Fibroblast of mammary gland (primary cell): ENCODE measurements at regions not wholly inside any gene's neighbourhood (a gene's known extent, or its start where the extent isn't known, plus 50 kb on each side); places are given as distances from the start of the nearest gene placed in this dataset.
A peak's percentile ranks its signal among the peaks of the same experiment; 100 is the strongest.

Experiments
- DNase-seq: peaks from one replicate; pipeline ENCODE4 v3.0.0-alpha.2; 2010; ENCODE audit warnings: low read depth
- H3K4me3 ChIP-seq: 2 replicates; pipeline ENCODE4 v1.5.1; 2011; ENCODE audit warnings: low read depth, mild to moderate bottlenecking, low read length, moderate library complexity; ENCODE audit not compliant: control insufficient read depth
- CTCF ChIP-seq: conservative IDR thresholded peaks from 2 replicates; pipeline ENCODE4 v1.5.1; 2011; ENCODE audit warnings: low read depth, low read length, inconsistent platforms; ENCODE audit not compliant: control insufficient read depth, insufficient read depth

GRCh38 chr2:222797261-222797660 lies 63.6 kb upstream of the ACSL3 start:
- no peak overlapping the region for H3K4me3 ChIP-seq
- TF ChIP-seq CTCF: peak; percentile 65
- DNase-seq: peak; percentile 48

- DNase-seq: no peak
- no peak for TF ChIP-seq CTCF
- no peak overlapping the region for H3K4me3 ChIP-seq
Observed at GRCh38 chr2:222797871-222798270, 63.0 kb upstream of the ACSL3 start.

- H3K4me3 ChIP-seq: no peak overlapping the region
- no peak for TF ChIP-seq CTCF
Observed at GRCh38 chr2:222798528-222798927, 62.3 kb upstream of the ACSL3 start.

GRCh38 chr2:222799262-222799918 lies 61.4 kb upstream of the ACSL3 start:
- no peak overlapping the region for H3K4me3 ChIP-seq
- no peak for TF ChIP-seq CTCF
- DNase-seq: no peak

More at GRCh38 chr2:222798528-222798927, 62.3 kb upstream of the ACSL3 start:
- DNase-seq: no peak

- DNase-seq: no peak
Observed at GRCh38 chr2:222802514-222803196, 58.2 kb upstream of the ACSL3 start.

GRCh38 chr2:222804351-222804750 lies 56.5 kb upstream of the ACSL3 start:
- no peak for TF ChIP-seq CTCF
- no peak for DNase-seq
- no peak overlapping the region for H3K4me3 ChIP-seq

More at GRCh38 chr2:222802514-222803196, 58.2 kb upstream of the ACSL3 start:
- TF ChIP-seq CTCF: no peak
- no peak overlapping the region for H3K4me3 ChIP-seq
